Peyer's patch (tissue), 4 donors: ENCODE measurements at regions not wholly inside any gene's neighbourhood (a gene's known extent, or its start where the extent isn't known, plus 50 kb on each side); places are given as distances from the start of the nearest gene placed in this dataset.

Experiments
- CTCF ChIP-seq, 6 experiments: fragments of 450-650 bp in 4 of 6; fragments of 200-600 bp in 2 of 6; sonication (generic) in 1 of 6; IDR thresholded peaks; one replicate each; pipeline ENCODE4 v1.5.1; 2017 to 2019; ENCODE audit warnings: antibody characterized with exemption in 6 of 6, mild to moderate bottlenecking in 3 of 6, moderate library complexity in 1 of 6
- POLR2A ChIP-seq, 2 donors: fragments of 450-650 bp; IDR thresholded peaks; one replicate each; pipeline ENCODE4 v1.5.1; 2017; ENCODE audit warnings: antibody characterized with exemption in 2 of 2, mild to moderate bottlenecking in 2 of 2, moderate library complexity in 2 of 2

GRCh38 chr5:90144625-90145327, 264.8 kb downstream of the CETN3 start:
- no peak for TF ChIP-seq POLR2A (IDR thresholded peaks at IDR 0.05)
- TF ChIP-seq CTCF (IDR thresholded peaks at IDR 0.05): no peak
